ENCODE measurements at regions not wholly inside any gene's neighbourhood (a gene's known extent, or its start where the extent isn't known, plus 50 kb on each side); places are given as distances from the start of the nearest gene placed in this dataset.
"Not testable (repeated sequence)": the region's sequence is repeated elsewhere in the genome, so short reads cannot be mapped to it uniquely, and the experiment has no call there.

DNA sequence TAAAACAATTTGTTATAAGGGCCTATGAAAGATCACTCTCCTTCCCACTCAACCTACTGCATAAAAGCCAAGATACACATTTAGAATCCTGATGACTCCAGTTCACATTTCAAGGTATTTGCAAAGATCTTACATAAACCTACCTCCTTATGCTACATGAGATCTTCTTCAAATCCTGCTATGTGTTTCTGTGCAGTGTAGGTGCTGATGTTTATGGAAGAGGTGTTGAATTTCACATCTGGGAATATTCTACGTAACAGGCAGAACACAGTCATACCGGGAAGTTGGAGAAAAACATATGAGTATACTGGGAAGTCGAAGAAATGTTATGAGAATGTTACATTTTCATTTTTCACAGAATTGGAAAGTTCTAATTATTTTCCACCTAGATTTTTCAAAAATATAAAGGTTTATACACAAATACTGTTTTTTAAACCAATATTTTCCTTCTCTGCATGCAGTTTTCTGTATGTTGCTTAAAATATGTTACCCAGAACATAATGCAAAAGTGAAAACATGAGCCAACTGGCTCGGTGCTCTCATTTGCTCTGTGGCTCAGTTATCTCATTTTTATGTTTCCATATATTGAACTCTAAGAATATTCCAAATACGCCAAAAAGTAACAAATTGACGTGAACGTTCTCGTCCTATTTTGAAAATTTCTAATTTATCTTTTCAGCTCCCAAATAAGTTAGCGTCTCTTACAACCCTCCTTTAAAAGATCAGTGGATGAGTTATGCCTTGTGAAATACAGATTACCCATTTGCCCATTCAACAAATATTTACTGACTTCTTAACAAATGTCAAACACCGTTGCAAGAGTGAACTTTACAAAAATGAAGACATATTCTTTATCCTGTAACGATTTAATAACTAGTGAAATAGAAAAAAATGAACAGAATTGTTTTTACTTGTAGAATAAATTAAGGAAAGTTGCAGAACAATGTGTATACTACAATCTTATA, 899.3 kb downstream of the STIM2 start:
- peak; percentile 1 for DNase-seq

DNA sequence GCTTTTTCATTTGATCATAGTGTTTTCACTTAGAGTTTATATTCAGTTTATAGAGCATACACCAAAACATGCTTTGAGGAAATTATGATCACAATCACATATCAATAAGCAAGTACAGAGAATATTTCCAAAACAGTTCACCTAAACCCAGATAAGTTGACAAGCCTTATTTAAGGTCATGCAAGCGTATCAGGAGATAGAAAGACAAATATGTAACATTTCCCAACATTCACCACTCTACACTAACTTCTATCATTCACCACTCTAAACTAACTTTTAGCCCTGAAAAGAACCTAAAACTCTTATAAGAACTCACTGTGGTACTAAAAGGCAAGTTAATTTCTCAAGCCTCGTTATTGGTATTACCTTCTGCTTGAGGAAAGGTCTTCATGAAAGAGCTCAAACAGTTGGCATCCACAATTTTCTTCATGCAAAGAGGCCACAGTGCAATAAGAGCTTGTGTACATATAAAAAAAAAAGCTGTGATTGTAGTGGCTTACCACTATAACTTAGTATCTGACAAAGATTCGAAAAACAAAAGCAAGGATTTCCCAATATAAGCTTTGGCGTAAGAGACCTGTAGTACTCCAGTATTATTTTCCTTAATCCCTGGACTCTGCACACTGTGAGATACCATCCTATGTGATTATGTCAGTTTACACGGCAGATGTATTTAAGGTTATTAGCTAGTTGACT, 903.3 kb downstream of the STIM2 start:
- no peak for DNase-seq

DNA sequence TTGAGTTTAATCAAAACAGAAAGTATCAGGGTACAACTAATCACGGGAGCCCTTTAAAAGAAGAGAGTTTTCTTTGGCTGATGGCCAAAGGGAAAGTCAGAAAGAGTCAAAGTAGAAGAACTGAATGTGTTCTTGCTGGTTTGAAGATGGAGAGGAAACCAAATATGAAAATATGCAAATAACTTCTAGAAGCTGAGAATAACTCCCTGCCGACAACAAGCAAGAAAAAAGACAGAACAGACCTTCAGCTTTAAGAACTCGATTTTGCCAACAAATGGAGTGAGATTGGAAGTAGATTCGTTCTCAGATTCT, 903.8 kb downstream of the STIM2 start:
- DNase-seq = no peak

DNA sequence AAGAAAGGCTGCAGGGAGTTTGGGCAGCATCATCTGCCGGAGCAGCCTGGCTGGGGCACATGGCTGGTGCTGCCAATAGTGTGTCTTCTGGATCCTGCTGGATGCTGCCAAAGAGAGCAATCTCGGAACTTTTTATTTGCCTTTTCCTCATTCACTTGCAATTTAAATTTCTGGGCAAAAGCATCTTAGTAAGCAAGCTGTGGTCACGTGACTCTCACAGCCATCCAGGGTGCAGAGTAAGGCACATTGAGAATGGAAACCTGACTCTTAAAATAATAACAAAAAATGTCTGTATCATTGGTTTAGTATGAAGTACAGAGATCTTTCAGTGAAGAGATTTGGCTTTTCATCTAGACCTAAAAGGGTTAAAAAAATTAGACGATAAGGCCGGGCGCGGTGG, 910.3 kb downstream of the STIM2 start:
- no peak for DNase-seq

DNA sequence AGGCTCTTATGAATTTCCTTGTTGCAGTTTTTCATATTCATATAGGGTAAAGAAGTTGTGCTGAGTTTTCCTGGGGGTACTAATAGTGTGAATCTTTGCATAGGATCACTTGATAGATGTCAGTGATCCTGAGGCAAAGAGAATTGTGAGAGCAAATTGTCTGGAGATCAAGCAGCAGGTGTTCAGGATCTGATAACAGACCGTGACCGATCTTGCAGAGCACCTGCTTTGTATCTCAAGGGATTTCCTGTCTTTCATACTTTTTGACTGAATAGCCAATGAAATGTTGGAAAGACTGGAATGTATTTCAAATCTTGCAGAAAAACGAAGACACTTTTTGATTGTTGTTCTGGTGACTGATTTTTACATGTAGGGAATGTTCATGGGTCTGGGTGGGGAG, 914.5 kb downstream of the STIM2 start:
- DNase-seq = no peak

DNA sequence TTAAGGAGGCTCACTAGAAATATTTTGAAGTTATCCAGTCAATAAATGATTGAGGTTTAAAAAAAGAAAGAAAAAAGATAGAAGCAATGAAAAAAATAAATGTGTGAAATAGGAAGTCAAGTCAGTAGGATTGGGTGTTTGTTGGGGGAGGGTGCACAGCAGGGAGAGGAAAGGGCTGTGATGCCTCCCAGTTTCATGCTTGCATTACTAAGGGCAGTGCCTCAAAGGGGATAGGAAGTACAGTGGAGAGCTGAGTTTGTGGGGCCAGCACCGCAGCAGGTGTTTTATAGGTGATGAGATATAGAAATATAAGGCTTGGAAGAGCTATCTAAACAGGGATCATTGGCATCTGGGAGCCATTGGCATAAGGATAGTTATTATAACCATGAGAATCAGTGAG, 919.2 kb downstream of the STIM2 start:
- DNase-seq = no peak

DNA sequence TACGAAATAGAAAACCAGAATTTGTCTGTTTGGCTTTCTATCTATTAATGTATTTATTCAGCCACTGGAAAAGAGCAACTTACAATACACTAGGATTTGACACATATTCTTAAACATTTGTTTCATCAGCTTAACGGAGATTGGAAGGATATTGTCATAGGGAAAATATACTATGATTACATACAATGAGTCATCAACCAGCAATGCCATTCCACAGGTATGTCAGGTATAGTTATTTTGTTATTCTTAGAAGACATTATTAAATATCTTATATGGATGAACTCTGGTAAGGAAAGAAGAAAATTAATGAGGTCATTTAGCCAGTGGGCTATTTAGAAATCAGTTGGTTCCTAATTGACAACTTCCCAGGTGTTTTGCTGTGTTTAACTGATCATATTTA, 926.6 kb downstream of the STIM2 start:
- no peak for DNase-seq

DNA sequence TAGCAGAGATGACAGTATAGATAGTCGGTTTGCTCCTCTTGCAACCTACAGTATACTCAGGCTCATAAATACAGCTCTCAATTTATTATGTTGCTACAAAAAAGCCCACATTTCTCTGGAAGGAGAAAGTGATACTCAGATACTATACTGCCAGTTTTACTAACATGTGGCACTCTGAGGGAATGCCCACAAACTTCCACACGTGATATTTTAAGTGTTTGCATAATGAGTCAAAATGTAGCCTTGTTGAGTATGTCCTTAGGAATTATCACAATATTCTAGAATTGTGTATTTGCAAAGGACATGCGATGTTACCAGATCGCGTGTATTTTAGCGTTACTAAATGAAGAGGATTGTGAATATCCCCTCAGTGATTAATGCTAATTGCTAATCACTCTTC, 929.1 kb downstream of the STIM2 start:
- DNase-seq = peak; percentile 49

DNA sequence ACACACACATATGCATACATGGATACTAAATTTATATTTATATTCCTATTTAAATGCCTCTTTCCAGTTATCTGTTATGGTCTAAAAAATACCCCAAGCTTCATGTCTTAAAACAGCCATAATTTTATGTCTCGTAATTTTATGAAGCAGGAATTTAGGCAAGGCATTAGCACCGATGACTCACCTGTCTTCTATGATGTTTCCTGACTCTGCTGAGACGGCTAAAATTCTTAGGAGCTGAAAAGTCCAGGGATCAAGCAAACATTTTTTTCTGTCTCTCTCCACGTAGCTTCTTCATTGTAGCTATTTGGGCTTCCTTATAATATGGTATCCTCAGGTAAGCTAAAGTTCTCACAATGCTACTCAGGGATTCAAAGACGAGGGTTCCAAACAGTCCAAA, 930.3 kb downstream of the STIM2 start:
- peak; percentile 65 for DNase-seq

DNA sequence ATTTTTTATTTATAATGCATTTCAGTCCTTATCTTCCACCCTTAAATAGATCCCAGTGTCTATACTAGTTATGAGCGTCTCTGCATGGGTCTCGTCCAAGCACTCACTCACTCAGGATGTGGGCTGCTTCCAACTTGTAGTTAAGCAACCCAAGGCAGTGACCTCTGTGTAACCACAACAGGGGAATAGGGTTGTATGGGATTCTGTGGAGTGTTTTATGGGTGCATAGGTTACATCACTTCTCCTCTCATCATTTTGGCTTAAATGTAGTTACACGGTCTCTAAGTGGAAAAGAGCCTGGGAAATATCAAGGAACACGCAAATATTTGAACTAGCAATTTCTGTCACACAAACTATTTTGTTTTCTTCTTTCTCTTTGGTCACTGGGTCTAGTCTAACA, 931.0 kb downstream of the STIM2 start:
- DNase-seq = peak; percentile 75

DNA sequence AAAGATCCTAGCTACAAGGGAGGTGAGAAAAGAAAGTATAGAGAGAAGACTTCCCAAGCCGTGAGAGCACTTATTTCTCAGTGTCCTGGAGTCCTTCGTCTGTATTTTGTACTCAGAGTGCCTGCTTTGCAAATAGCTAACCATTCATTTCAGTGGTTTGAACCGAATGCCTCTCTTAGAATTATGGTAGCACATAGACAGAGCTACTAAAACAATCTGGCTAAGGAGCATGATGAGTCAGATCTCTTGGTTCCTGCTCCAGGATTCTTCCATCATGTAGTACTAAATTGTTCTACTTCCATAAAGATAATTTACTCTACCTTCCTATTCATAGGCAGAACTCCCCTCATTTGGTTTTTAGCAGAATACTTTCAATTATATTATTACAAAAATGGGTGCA, 946.6 kb downstream of the STIM2 start:
- peak; percentile 50 for DNase-seq

DNA sequence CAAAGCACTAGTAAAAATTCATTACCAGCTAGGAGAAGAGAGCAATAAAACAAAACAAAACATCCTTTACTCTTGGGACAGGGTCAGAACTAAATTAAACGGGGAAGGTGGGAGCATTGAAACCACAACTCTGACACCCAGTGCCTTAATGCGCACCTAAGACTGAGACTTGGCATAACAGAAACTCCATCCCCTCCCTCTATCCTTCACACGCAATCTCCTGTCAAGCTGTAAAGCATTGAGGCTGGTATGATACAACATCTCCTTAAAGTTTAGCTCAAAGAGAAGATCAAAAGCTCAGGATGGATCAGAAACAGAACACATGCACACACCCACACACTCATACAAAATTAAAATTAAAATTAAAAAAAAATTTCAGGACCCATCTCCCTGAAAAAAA, 951.3 kb downstream of the STIM2 start:
- no peak for DNase-seq

DNA sequence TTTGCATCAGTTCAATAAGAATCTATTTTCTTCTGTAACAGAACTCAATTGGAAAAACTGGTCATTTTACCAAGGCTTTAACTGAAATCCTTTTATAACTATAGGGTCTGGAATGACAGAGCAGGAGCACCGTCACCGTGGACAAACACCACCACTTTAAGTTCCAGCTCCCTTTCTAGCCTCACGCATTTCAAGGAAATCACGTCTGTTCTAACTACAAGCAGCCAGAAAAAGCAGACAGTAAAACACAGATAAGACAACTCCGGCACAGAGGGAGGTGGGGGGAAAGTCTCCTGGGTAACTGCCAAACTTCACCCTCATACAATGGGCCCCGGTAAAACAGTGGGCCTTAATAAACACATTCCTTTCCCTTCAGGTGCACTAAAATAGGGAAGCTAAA, 952.6 kb downstream of the STIM2 start:
- DNase-seq = not testable (repeated sequence)

DNA sequence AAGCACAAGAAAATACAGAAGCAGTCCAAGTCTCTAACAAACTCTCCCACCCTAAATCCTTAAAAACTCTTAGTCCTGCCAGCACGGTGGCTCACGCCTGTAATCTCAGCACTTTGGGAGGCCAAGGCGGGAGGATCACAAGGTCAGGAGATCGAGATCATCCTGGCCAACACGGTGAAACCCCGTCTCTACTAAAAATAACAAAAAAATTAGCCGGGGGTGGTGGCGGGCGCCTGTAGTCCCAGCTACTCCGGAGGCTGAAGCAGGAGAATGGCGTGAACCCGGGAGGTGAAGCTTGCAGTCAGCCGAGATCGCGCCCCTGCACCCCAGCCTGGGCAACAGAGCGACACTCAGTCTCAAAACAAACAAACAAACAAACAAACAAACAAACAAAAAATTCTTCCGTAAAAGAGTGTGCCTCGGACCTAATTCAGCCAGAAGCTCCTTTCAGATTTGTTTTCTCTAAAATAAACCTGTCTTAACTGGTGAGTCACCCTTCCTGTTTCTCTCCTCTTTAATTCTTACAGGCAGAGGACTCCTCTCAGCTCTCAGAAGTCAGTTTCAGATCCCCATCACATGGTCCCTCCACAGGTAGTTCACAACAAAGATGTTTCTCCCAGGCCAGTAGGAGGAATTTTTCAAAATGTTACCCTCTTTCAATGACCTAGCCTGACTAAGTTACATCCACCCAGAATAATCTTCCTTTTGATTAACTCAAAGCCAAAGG, 953.2 kb downstream of the STIM2 start:
- DNase-seq = not testable (repeated sequence)

DNA sequence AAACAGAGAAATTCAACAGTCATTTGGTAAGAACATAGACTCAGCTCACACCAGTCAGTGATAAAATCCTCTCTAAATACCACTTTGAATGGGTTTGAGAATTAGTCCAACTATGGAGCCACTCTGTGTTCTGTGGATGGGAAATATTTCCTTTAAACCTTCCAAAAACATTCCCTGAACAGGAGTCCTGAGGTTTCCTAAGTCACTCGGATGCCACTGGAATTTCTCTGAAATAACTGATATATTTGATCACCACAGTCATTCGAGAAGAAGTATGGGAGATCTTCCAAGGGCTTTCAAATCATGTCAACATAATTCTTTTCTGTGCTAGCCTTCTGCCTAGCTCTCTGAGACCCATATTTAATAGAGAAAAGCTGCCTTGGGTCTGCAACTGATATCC, 958.6 kb downstream of the STIM2 start:
- DNase-seq = peak; percentile 87

DNA sequence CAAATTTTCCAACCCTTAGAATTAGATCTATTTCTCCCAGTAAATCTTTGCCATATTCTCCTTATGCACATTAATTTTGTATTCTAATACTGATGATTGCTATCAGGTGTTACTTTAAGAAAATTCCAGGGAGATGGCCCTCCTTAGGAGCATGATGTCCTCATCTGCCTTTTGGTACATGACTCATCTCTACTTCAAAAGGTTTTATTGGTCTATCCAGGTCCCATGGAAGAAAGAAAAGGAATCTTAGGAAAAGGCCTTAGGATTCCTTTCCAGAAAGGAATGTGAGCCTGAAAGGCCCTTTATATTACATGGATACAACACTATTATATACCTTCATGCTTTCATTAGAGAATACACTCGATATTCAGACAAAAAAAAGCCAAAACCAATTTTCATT, 968.2 kb downstream of the STIM2 start:
- DNase-seq = peak; percentile 23

DNA sequence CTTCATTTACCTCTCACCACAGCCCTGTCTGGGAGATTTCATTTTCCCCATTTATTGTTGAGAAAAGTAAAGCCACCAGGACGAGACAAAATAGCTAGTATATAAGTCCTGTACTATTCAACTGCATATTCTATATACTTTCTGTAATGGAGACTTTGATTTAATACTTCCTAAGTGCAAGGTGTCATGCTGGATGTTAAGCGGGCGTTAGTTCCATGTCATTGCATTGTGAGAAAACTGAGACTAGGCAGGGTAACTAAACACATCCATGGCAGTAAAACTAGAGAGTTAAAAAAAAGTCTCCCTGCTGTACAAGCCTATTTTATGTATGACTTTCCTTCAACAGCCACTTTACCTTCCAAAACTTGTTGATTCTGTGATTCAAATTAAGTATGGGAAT, 969.6 kb downstream of the STIM2 start:
- no peak for DNase-seq

DNA sequence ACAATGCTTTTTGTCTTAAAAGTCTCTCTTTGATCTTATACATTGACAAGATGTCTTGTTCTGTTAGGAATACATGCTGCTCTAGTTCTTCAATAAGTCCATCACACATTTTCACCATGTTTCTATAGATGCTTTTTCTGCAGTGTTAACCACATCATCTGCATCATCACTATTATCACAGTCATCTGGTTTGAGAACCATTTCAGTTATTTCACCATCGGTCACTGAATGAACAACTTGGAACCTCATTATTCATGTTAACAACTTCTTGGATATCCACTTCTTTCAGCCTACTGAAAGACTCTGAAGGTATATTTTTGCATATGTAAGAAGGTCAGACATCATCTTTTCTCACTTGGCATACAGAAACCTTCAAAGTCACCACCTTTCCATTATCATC, 975.2 kb downstream of the STIM2 start:
- peak; percentile 42 for DNase-seq

DNA sequence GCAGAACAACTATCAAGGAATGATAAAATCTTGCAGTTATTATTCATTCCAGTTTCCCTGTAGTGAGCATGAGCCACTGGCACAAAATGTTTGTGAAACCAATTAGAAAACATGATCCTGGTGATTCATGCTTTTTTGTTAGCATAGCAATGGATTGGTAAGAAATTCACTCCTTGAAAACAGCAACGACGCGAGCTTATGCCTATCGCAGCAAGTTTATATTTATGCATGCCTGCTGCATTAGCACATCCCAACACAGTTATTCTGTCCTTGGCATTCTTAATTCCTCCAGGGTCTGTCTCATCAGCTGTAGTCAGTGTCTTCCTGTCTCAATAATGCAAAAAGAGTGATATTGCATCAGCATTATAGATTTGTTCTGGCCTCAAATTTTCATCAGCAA, 975.9 kb downstream of the STIM2 start:
- peak; percentile 61 for DNase-seq

DNA sequence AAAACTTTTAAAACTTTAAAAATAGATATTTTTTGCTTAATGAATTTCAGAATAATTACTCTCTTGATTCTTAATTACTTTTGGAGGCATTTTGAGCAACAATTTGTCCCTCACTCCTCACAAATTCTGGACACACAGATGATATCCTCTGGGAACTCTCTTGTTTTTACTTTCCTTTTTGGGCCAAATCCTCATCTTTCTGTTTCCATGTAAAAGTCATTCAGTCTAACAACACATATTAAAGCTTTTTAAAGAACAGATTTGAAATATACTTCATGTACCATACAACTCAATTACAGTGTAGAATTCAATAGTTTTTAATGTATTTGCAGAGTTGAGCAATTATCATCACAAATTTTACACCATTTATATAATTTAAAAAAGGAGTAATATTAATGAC, 983.1 kb downstream of the STIM2 start:
- no peak for DNase-seq

DNA sequence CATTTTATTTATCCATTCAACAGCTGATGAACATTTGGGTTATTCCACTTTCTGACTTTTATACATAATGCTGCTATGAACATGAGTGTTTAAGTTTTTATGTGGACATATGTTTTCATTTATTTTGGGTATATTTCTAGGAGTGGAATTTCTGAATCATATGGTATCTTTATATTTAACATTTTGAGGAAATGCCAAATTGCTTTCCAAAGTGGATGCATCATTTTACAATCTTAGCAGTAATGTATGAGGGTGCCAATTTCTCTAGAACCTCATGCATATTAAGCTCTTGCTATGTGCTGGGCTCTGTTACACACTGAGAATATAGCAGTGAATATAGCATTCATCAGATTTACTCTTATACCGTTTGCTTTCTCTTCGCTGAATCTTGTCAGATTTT, 983.7 kb downstream of the STIM2 start:
- DNase-seq = peak; percentile 79

DNA sequence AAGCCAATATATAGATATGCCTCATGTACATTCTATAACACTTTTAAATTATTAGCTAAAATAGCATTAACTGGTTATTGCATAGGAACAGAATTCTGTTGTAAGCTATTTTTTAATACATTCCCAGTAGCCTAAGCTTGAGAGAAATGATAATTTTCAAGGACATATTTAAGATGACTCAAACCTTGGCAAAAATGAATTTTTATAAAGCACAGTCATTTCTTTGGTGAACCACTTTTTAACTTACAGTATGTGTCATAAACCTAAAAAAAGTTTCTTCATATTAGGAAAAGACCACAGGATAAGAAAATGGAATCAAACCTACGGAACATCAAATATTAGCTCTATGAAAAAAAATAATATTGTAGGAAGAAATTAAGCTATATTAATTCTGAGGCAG, 986.3 kb downstream of the STIM2 start:
- DNase-seq = peak; percentile 32

DNA sequence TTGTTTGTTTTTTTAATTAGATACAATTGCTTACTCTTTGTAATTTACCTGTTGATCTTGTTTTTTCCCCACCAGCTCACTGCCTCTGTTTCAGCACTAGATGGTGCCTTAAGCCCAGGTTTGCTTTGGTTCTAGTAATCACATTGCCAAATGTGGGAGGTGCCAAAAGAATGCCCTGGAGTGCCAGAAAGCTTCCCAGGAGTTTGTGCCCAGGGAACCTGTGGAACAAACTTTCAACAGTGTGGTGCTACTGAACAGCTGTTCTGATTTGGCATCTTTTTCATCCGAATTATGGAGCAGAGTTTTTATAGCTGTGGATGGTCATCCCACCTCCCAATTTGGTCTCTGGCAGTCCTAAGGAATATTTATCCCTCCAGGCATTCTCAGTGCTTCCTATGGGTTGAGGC, 1000.7 kb downstream of the STIM2 start:
- DNase-seq = peak; percentile 46

DNA sequence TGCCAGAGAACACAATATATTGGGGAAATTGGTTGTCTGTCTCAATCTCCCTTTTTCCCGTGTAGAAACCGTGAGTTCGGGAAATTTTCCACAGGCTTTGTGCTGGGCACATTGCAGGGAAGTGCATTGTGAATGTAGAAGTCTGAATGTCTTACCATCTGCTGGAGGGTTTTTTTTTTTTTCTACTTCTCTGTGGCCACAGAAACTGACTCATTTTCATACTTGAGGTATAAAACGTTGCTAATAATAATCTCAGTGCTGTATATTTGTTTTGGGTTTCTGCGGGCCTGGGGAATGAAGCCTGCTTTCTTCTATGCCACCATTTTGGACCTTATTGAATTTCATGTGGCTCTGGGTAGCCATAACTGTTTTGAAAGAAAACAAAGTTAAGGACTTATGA, 1001.2 kb downstream of the STIM2 start:
- DNase-seq = peak; percentile 58
